ENCODE measurements at regions not wholly inside any gene's neighbourhood (a gene's known extent, or its start where the extent isn't known, plus 50 kb on each side); places are given as distances from the start of the nearest gene placed in this dataset.

DNA sequence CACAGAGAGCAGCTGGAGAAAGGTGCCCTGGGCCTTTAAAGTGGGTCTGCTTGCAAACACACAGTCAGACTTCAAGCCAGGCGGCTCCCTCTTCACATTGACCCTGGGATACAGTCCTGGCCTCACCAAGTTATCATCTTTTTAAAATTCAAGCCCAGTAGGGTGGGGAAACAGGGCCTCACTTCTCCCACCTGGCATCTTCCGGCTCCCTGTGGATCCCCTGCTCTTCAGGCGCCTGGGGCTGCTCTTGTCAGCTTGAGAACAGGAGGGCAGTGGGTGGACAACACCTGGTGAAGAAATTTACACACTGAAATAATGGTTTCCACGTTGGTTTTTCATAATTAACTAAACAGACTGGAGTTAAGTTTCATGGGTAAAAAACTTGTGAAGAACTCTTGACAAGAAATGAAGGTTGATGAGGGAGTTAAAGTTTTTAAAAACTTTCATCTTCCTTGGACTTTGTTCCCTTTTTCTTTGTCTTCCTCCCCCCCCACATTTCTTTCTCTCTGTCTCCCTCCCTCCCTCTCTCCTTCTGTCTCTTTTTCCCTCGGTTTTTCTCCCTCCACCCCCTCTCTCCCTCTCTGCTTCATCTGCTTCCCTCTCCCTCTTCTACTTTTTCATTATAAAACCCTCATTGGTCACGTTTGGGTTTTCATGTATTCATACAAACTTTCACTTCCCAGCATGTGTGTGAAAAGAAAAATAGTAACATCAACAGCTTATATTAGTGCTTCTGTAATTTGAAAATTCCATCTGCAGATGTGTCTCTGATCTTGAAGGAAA, 219.6 kb downstream of the DMRT2 start:
- no peak for DNase-seq

- DNase-seq, result no peak
Measured at GRCh38 chr9:1271367-1271766, 221.2 kb downstream of the DMRT2 start.

DNA sequence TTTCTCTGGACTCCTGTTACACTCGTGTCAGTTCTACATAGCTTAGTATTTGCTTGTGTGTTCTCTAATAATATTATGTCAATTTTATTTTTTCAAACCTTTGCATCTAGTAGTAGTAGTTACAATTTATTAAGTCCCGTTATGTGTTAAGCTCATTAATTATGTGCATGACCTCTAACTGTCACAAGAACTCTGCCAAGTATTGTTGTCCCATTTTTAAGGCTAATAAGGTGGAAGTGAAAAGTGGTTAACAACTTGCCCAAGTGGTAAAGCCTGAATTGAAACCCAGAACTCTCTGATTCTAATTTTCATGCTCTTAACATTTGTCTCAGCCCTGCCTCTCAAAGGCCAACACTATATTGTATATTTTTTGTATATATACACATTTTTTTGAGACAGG, 221.6 kb downstream of the DMRT2 start:
- DNase-seq, result no peak

- no peak for DNase-seq
Measured at GRCh38 chr9:1272488-1272887, 222.3 kb downstream of the DMRT2 start.

DNA sequence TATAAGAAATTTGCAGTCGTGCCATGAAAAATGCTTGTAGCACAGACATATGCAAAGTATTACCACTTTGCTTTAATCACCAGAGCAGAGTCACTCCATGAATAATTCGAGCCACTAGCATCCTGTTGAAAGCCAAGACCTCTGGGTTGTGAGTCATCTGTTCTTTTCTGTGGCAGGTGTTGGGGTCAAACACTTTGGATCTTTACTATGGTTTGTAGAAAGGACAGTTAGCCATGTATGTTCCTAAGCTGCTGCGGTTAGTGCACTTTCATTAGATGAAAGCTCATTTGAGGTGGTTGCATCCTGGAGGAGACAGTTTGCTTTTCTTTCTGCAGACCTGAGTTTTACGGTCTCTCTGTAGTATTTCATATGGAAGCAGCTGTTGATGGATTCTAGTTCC, 223.7 kb downstream of the DMRT2 start:
- DNase-seq, result no peak

GRCh38 chr9:1274334-1274733, 224.2 kb downstream of the DMRT2 start:
- DNase-seq, result no peak

DNA sequence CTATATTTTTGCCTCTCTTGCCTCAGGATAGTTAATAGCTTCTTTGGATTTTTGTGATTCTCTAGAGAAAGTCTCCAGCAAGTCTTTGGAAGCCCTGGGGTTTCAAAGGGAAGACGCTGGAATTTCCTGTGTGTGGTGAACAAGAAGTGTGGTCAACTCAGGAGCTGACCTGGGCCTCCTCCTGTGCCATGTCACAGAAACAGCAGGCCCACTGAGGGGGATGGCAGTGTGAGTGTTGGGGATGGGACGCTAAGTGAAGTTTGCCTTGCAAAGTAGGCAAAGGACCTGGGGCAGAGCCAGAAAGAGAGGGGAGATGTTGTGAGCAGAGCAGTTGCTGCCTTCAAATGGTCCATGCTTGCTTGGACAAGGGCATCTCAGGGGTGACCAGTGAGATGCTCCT, 226.3 kb downstream of the DMRT2 start:
- no peak for DNase-seq

DNA sequence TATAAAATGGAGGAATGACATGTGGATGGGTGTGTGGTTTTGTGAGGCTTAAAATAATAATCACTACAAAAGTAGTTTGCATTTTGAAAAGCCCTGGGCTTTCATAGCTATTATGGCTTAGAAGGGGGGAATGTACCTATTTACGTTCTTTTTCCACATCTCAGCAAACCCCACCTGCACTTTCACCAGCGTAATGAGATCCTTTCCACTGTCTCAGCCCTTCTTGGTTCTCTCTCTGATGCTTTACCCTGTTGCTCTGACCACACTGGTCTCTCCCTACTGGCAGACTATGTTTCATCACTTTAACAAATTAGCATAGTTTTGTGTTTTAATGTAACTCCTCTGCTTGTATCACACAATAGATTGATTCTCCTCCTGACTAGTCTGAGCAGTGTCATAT, 234.6 kb downstream of the DMRT2 start:
- no peak for DNase-seq

GRCh38 chr9:1285526-1285925, 235.4 kb downstream of the DMRT2 start:
- no peak for DNase-seq

DNA sequence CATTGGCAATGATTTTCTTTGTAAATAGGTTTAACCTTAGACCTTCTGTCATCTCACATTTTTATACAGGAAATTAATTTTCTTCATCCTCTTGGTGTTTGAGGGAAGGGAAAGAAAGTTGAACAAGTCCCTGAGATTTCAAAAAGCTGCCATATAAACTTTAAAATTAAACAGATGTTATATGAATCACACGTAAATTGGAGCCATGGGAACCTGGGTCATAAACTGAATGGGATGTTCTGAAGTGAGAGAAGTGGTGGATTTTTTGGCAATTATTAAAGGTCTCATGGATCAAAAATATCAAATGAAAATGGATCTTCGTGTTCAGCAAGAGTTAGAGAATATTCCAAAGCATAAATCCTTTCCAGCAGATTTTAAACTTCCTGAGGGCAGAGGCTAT, 242.2 kb downstream of the DMRT2 start:
- no peak for DNase-seq

DNA sequence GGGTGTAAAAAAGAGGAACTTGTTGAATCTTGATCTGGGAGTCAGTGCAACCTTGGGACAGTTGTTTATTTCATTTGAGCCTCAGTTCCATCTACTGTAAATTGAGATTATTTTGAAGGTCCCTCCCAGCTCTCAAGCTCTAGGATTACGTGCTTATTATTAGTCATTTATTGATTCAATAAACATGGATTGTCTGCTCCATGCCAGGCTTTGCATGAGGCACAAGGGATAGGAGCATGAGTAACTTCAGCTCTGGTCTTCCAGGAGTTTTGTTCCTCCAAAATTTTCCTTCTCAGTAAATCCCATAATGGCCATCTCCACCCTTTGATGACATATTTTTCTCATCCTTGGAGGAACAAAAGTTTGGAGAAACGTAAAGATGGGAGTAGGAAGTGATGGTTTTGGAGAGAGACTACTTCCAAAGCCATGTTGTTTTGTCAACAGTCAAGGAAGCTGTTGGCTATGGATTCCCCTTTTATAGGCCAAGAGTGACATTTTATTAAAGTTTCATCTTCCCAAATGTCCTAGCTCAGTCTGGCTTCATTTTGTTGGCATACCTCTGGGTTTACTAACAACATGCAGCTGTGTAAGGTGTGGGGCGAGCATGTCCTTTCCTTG, 244.6 kb downstream of the DMRT2 start:
- DNase-seq, result no peak

GRCh38 chr9:1296331-1296730, 246.2 kb downstream of the DMRT2 start:
- DNase-seq, result no peak

DNA sequence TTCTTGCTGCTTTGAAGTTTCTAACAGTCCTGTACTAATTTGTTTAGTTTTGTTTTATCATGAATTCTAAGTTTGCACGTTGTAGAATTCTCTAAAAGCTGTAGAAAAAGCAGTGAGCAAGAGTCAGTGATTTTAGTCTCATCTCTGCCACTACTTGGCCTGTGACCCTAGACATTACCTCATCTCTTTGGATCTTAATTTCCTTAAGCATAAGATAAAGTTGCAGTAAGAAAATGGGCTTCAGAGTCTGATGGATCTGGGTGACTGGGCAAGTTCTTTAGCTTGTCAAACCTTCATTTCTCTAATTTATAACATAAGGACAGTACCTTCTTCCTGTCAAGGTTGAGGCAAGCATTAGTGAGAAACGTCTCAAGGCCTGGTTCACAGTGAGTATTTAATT, 247.9 kb downstream of the DMRT2 start:
- DNase-seq, result no peak

DNA sequence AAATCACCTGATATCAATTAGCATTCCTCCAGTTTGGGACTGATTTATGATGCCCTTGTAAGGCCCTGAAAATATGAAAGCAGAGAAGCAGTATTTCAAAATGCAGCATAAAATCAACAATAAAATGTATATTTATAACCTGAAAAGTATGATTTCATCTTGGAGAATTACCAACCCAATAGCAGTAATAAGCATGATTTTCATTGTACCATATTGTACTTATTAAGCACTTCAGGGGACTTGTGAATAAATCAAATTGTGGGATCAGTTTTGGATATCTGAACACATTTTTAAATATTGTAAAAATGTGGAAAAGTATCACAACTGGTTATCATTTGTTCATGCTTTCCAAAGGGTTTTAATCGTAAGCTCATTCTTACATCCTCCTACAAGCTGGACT, 250.8 kb downstream of the DMRT2 start:
- DNase-seq, result no peak

- no peak for DNase-seq
Measured at GRCh38 chr9:1303932-1304331, 253.8 kb downstream of the DMRT2 start.

GRCh38 chr9:1311462-1312042, 261.4 kb downstream of the DMRT2 start:
- DNase-seq, result no peak

- DNase-seq, result no peak
Measured at GRCh38 chr9:1319436-1319835, 269.3 kb downstream of the DMRT2 start.

DNA sequence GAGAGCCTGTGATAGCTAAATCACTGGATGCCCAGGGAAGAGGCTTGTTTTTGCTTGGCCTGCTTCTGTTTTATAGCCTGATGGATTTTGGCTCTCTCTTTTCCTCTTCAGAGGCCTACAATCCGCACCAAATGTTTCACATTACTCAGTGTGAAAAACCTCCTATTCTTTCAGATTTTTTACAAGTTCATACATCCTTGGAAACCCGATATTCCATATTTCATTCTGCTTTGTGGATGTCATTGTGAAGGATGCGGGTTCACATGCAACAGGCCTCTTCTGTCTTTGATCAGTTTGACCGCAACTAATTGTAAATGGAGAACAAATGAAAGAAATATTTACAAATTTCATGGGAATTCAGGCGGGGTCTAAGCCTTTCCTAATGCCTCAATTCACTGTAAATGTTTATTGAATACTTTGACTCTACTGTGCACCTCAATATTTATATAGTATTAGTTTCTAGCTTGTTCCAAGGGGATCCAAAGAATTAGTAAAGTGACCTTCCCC, 269.9 kb downstream of the DMRT2 start:
- no peak for DNase-seq

DNA sequence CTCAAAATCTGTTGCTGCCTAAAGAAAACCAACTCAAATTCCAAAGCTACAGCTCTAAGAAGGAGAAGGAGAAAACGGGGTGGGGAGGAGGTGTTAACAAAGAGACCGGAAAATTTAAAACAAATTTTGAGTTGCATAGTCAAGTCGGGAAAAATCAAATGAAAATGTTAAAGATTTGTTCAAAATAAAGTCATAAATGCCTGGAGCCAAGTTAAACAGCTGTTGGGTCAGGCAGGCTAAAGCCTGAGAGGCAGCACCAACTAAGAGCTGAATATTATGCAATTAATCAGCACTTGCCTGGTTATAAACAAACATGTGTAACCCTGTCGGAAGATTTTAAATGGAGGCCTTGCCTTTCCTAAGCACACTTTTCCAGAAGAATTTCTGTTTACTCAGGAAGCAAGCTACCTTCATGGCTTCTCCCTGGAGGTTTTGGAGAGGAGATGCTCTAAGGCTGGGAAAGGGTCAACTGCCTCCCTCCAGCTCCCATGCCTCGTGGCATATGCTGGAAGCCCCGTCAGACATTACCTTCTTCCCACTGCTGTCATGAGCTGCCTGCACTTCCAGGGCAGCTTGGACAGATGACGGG, 270.5 kb downstream of the DMRT2 start:
- no peak for DNase-seq

DNA sequence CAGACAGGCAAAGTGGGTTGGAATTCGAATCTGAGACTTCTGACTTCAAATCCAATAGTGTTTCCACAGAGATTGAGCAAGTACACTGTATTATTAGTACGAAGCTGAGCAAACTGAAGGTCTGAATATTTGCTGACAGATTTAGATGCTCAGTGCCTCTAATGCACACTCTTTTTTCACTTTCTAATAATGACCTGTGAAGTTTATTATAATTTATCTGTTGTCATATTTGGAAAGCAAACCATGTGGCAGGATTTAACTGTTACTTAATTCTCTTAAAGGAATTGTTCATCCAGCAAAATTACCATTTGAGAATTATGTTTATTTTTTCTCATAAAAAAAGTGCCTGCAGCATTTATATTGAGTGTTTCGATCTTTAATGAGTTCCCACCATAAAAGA, 277.3 kb downstream of the DMRT2 start:
- DNase-seq, result no peak

DNA sequence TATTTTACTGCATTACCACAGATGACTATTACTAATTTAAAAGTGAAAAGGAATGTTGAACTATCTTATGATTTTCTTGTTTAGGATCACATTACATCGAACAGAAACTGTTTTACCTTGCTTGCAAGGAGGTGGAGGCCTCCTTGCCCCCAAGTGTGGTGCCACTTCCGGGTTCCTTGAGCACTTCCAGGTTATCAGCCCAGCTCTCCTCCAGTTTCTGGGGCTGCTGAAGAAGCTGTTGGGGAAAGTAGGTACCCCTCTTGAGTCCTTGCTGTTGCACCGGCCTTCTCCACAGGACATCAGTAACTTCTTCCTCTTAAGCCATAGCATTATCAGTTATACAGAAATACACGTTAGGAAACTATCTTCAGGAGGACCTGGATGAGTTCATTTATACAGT, 278.2 kb downstream of the DMRT2 start:
- DNase-seq, result no peak

DNA sequence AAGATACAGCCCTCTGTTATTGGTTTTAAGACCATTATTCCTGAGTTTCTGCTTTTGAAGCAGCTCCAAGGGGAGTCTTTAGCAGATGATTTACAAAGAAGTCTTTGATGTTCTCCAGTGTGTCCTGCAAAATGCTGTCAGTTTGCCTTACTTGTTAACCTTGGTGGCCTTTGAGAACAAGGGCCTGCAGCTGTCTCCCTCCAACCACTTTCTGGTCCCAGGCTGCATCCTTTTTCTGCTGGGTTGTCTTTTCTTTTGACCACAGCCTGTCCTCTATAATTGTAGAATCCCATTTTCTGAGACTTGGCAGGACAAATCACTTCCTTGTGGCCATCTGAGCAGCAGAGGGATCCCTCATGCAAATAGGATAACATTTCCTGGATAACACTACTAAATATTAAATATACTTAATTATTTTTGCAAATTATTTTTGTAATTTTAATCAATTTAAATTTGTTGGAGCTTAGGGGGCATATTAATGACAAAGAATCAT, 281.4 kb downstream of the DMRT2 start:
- DNase-seq, result no peak

GRCh38 chr9:1332156-1332555, 282.0 kb downstream of the DMRT2 start:
- DNase-seq, result no peak

- DNase-seq, result no peak
Measured at GRCh38 chr9:1335174-1335573, 285.0 kb downstream of the DMRT2 start.
